HTR-8/SVneo (cell line): ENCODE measurements at regions not wholly inside any gene's neighbourhood (a gene's known extent, or its start where the extent isn't known, plus 50 kb on each side); places are given as distances from the start of the nearest gene placed in this dataset.
A peak's percentile ranks its signal among the peaks of the same experiment; 100 is the strongest.

Experiments used
- DNase-seq: peaks from one replicate; pipeline ENCODE4 v3.0.0; 2011; ENCODE audit warnings: low spot score, mixed read lengths; ENCODE audit not compliant: insufficient read length
- FAIRE-seq: peaks from 2 replicates; lab custom pipeline; 2011; peaks lifted over from hg19 to GRCh38; lab: Jason Lieb, UNC

- no peak for FAIRE-seq
- no peak for DNase-seq
Measured at GRCh38 chr2:192333642-192334041, 138.9 kb upstream of the TMEFF2 start.

GRCh38 chr2:192328297-192328696, 133.6 kb upstream of the TMEFF2 start:
- no peak for DNase-seq
- FAIRE-seq, result no peak

- DNase-seq (no peak), FAIRE-seq (no peak)
Measured at GRCh38 chr2:192327576-192327975, 132.8 kb upstream of the TMEFF2 start.

- FAIRE-seq, result no peak
- DNase-seq, result no peak
Measured at GRCh38 chr2:192315543-192315942, 120.8 kb upstream of the TMEFF2 start.

GRCh38 chr2:192314800-192315481, 120.2 kb upstream of the TMEFF2 start:
- FAIRE-seq, result no peak

GRCh38 chr2:192313773-192314172, 119.0 kb upstream of the TMEFF2 start:
- no peak for FAIRE-seq
- no peak for DNase-seq

More at GRCh38 chr2:192314800-192315481, 120.2 kb upstream of the TMEFF2 start:
- no peak for DNase-seq

- DNase-seq (no peak), FAIRE-seq (no peak)
Measured at GRCh38 chr2:192311701-192312460, 117.1 kb upstream of the TMEFF2 start.

- FAIRE-seq (no peak), DNase-seq (no peak)
Measured at GRCh38 chr2:192307530-192307929, 112.8 kb upstream of the TMEFF2 start.

- no peak for FAIRE-seq
- DNase-seq, result no peak
Measured at GRCh38 chr2:192298664-192299063, 103.9 kb upstream of the TMEFF2 start.

- no peak for FAIRE-seq
Measured at GRCh38 chr2:192292478-192292877, 97.7 kb upstream of the TMEFF2 start.

GRCh38 chr2:192288295-192288694, 93.6 kb upstream of the TMEFF2 start:
- DNase-seq, result no peak
- no peak for FAIRE-seq

More at GRCh38 chr2:192292478-192292877, 97.7 kb upstream of the TMEFF2 start:
- DNase-seq, result no peak

- DNase-seq, result peak; percentile 24
Measured at GRCh38 chr2:192286093-192286701, 91.5 kb upstream of the TMEFF2 start.

GRCh38 chr2:192283450-192283849, 88.7 kb upstream of the TMEFF2 start:
- no peak for FAIRE-seq
- DNase-seq, result no peak

More at GRCh38 chr2:192286093-192286701, 91.5 kb upstream of the TMEFF2 start:
- FAIRE-seq, result peak; percentile 23

GRCh38 chr2:192278701-192279100, 84.0 kb upstream of the TMEFF2 start:
- no peak for DNase-seq
- FAIRE-seq, result no peak

- DNase-seq (no peak), FAIRE-seq (peak; percentile 13)
Measured at GRCh38 chr2:192277494-192278109, 82.9 kb upstream of the TMEFF2 start.

- FAIRE-seq (no peak), DNase-seq (no peak)
Measured at GRCh38 chr2:192275632-192276031, 80.9 kb upstream of the TMEFF2 start.

- no peak for FAIRE-seq
- DNase-seq, result peak; percentile 21
Measured at GRCh38 chr2:192267484-192267883, 72.8 kb upstream of the TMEFF2 start.

- DNase-seq, result no peak
- FAIRE-seq, result no peak
Measured at GRCh38 chr2:192265751-192266150, 71.0 kb upstream of the TMEFF2 start.

GRCh38 chr2:192254444-192254843, 59.7 kb upstream of the TMEFF2 start:
- DNase-seq (no peak), FAIRE-seq (no peak)

- DNase-seq, result no peak
- FAIRE-seq, result no peak
Measured at GRCh38 chr2:192253692-192254091, 59.0 kb upstream of the TMEFF2 start.

GRCh38 chr2:192250961-192251360, 56.2 kb upstream of the TMEFF2 start:
- FAIRE-seq (no peak), DNase-seq (no peak)
